Osteocyte (in vitro differentiated cells): ENCODE measurements at regions not wholly inside any gene's neighbourhood (a gene's known extent, or its start where the extent isn't known, plus 50 kb on each side); places are given as distances from the start of the nearest gene placed in this dataset.

Experiments used
- DNase-seq: peaks from one replicate; pipeline ENCODE4 v3.0.0; 2021; ENCODE audit warnings: mixed read lengths; ENCODE audit not compliant: unreplicated experiment; ENCODE audit errors: extremely low spot score
- H3K27ac Mint-ChIP-seq: one replicate; pipeline ENCODE4 v1.8.0; 2021; ENCODE audit warnings: mild to moderate bottlenecking, mixed read lengths; ENCODE audit not compliant: unreplicated experiment
- H3K27me3 Mint-ChIP-seq: one replicate; pipeline ENCODE4 v1.8.0; 2021; ENCODE audit warnings: mixed read lengths; ENCODE audit not compliant: unreplicated experiment
- H3K36me3 Mint-ChIP-seq: one replicate; pipeline ENCODE4 v1.8.0; 2021; ENCODE audit warnings: mixed read lengths; ENCODE audit not compliant: unreplicated experiment
- H3K4me1 Mint-ChIP-seq: one replicate; pipeline ENCODE4 v1.8.0; 2021; ENCODE audit warnings: mixed read lengths; ENCODE audit not compliant: unreplicated experiment
- H3K4me3 Mint-ChIP-seq: one replicate; pipeline ENCODE4 v1.8.0; 2021; ENCODE audit warnings: mild to moderate bottlenecking, moderate library complexity, mixed read lengths; ENCODE audit not compliant: unreplicated experiment
- H3K9me3 Mint-ChIP-seq: one replicate; pipeline ENCODE4 v1.8.0; 2021; ENCODE audit warnings: mixed read lengths; ENCODE audit not compliant: unreplicated experiment
- CTCF ChIP-seq: fragments of 200-600 bp; sonication (generic); IDR thresholded peaks from 2 replicates; pipeline ENCODE4 v1.5.0; 2021; ENCODE audit warnings: antibody characterized with exemption, mild to moderate bottlenecking, moderate library complexity

- Mint-ChIP-seq H3K36me3 (no peaks in the 10 kb centered on the region), H3K9me3 (no peaks in the 10 kb centered on the region), H3K27me3 (peaks cover 23% of the 10 kb centered on the region), H3K4me1 (peaks cover 3% of the 10 kb centered on the region), H3K4me3 (no peak overlapping the region), H3K27ac (no peak overlapping the region)
- no peak for DNase-seq
- no peak for TF ChIP-seq CTCF
These were observed 74.9 kb downstream of the FAM43A start for GRCh38 chr3:194760494-194761137.

GRCh38 chr3:194761384-194761783 is 75.7 kb downstream of the FAM43A start:
- no peaks in the 10 kb centered on the region for H3K9me3 Mint-ChIP-seq
- no peak for TF ChIP-seq CTCF
- peaks cover 23% of the 10 kb centered on the region for H3K27me3 Mint-ChIP-seq
- H3K4me3 Mint-ChIP-seq, result no peak overlapping the region
- peaks cover 3% of the 10 kb centered on the region for H3K4me1 Mint-ChIP-seq
- no peak for DNase-seq
- no peaks in the 10 kb centered on the region for H3K36me3 Mint-ChIP-seq
- H3K27ac Mint-ChIP-seq, result no peak overlapping the region

DNA sequence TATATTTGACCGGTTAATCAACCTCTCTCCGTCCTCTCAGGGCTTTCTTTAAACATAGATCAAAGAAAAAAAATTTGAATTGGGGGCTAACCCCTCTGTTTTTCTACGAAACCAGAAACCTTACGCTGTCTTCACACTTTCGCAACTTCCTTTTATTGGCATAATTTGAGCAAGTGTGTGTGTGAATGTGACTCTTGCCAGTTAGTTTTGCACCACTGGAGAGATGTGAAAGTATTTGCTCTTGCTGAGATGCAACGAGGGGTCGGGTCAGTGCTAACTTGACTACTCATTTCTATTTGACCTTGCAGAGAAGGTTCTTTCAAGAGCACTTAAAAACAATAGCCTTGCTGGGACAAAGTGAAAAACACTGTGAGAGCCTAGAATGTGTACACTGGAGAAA is 81.2 kb downstream of the FAM43A start:
- Mint-ChIP-seq H3K36me3 (no peaks in the 10 kb centered on the region), H3K4me1 (peaks cover 16% of the 10 kb centered on the region), H3K27me3 (peaks cover 17% of the 10 kb centered on the region), H3K4me3 (no peak overlapping the region), H3K9me3 (no peaks in the 10 kb centered on the region), H3K27ac (no peak overlapping the region)
- TF ChIP-seq CTCF, result no peak
- no peak for DNase-seq

- Mint-ChIP-seq H3K27me3 (peaks cover 13% of the 10 kb centered on the region), H3K36me3 (no peaks in the 10 kb centered on the region), H3K4me3 (no peak overlapping the region), H3K4me1 (peaks cover 16% of the 10 kb centered on the region), H3K9me3 (no peaks in the 10 kb centered on the region), H3K27ac (no peak overlapping the region)
- DNase-seq, result no peak
- TF ChIP-seq CTCF, result no peak
These were observed 81.9 kb downstream of the FAM43A start for GRCh38 chr3:194767446-194768207.

- peaks cover 23% of the 10 kb centered on the region for H3K27me3 Mint-ChIP-seq
- no peaks in the 10 kb centered on the region for H3K36me3 Mint-ChIP-seq
- H3K4me3 Mint-ChIP-seq, result peak overlapping the region; percentile 72
- no peak overlapping the region for H3K27ac Mint-ChIP-seq
- no peaks in the 10 kb centered on the region for H3K9me3 Mint-ChIP-seq
- TF ChIP-seq CTCF, result no peak
- no peak for DNase-seq
- H3K4me1 Mint-ChIP-seq, result peaks cover 23% of the 10 kb centered on the region
These were observed 82.9 kb downstream of the FAM43A start for GRCh38 chr3:194768586-194768985.
